GM12875 (cell line): ENCODE measurements at regions not wholly inside any gene's neighbourhood (a gene's known extent, or its start where the extent isn't known, plus 50 kb on each side); places are given as distances from the start of the nearest gene placed in this dataset.

Experiments
- H3K4me3 ChIP-seq: one replicate; pipeline ENCODE4 v1.5.1; 2011; ENCODE audit warnings: low read depth, low read length, control low read depth
- TF ChIP-seq, protein P1 (sequence below): IDR thresholded peaks from 2 replicates; pipeline ENCODE4 v1.5.1; 2011; ENCODE audit warnings: low read depth, mild to moderate bottlenecking, control low read depth, inconsistent platforms, low read length, moderate library complexity, borderline replicate concordance; ENCODE audit not compliant: insufficient read depth

- TF ChIP-seq, protein P1, sequence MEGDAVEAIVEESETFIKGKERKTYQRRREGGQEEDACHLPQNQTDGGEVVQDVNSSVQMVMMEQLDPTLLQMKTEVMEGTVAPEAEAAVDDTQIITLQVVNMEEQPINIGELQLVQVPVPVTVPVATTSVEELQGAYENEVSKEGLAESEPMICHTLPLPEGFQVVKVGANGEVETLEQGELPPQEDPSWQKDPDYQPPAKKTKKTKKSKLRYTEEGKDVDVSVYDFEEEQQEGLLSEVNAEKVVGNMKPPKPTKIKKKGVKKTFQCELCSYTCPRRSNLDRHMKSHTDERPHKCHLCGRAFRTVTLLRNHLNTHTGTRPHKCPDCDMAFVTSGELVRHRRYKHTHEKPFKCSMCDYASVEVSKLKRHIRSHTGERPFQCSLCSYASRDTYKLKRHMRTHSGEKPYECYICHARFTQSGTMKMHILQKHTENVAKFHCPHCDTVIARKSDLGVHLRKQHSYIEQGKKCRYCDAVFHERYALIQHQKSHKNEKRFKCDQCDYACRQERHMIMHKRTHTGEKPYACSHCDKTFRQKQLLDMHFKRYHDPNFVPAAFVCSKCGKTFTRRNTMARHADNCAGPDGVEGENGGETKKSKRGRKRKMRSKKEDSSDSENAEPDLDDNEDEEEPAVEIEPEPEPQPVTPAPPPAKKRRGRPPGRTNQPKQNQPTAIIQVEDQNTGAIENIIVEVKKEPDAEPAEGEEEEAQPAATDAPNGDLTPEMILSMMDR: no peak
- H3K4me3 ChIP-seq: no peak overlapping the region
These were observed 71.5 kb upstream of the ATF7IP2 start for GRCh38 chr16:10314317-10314716.

GRCh38 chr16:10314811-10315210 is 71.0 kb upstream of the ATF7IP2 start:
- no peak overlapping the region for H3K4me3 ChIP-seq
- TF ChIP-seq, protein P1: no peak

DNA sequence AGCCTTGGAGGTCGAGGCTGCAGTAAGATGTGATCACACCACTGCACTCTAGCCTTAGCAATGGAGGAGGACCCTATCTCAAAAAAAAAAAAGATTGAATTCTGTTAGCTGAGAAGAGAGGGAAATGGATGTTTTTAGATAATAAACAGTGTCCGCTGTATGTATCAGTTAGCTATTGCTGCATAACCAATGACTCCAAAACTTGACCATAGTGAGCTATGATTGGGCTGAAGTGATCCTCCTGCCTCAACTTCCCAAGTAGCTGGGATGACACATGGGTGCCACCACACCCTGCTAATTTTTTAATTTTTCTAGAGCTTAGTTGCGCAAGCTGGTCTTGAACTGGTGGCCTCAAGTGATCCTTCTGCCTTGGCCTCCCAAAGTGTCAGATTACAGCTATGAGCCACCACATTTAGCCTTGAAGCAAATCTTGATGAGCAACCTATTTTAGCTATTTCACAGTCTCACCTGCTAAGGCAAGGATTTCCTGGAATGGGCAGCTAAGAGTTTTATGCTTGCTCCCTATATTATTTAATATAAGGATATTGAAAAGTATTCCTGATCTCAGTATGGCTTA is 68.3 kb upstream of the ATF7IP2 start:
- H3K4me3 ChIP-seq: no peak overlapping the region

DNA sequence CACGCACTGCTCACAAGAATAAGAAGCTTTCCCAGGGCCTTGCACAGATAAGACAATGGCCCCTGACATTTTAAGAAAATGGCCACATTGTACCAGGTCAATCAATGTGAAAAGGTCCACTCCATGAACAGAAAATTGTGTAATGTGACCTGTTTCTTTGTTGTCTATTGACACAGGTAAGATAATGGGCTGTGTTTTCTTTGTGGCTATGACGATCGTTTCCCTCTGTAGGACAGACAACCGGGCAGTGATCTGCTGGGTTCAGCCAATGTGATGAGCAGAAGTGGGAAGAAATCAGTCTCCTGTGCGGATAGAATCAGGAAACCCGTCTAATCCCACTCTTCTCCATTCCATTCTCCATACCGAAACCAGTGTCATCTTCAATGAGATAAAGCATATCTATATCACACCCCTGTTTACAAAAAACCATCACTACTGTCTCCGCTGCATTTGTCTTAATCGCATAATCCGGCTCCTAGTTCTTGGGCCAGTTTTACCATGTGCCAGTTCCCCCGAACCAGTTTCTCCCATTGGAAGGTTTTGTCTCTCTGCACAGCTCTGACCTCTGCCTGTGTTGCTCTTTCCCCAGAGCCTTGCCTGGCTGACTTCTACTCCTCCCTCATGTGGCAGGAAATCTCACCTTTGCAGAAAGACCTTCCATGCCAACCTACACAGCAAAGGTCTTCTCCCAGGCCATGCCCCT is 66.9 kb upstream of the ATF7IP2 start:
- TF ChIP-seq, protein P1: no peak
- H3K4me3 ChIP-seq: no peak overlapping the region

More for the DNA sequence above, 68.3 kb upstream of the ATF7IP2 start:
- TF ChIP-seq, protein P1: no peak

DNA sequence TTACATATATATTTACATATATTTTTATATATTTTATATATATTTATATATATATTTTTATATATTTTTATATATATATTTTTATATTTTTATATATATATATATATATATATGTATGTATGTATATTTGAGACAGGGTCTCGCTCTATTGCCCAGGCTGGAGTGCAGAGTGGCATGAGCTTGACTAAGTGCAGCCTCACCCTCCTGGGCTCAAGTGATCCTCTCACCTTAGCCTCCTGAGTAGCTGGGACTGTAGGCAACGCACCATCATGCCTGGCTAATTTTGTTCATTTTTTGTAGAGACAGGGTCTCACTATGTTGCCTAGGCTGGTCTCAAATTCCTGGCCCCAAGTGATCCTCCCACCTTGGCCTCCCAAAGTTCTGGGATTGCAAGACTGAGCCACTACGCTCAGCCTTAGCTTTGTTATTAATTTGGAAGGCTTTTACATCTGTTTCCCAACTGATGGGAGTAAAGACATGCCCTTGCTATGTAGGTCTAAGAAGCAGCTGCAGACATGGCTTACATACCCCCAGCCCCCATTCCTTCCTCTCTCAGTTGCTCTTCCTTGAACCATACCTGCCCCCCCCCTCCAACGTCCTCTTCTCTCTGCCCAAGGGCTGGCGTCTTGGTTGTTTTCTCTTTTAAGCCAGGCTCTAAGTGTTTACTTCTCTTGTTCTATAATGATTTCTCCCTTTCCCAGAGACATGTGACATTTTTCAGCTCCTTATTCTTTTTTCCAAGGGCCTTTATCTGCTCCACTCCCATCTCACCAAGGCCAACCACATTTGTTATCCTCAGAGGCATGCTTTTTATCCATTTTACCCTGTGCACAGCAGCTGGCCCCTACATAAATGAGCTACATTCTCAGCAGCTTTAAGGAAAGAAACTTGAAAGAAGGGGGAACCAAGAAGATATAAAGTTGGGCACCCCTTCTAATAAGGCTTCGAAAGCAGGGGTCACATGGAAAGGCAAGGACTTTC is 64.2 kb upstream of the ATF7IP2 start:
- no peak overlapping the region for H3K4me3 ChIP-seq
- TF ChIP-seq, protein P1: no peak

GRCh38 chr16:10322723-10323527 is 62.9 kb upstream of the ATF7IP2 start:
- TF ChIP-seq, protein P1: no peak
- no peak overlapping the region for H3K4me3 ChIP-seq
